Nephron progenitor cell (in vitro differentiated cells): ENCODE measurements at regions not wholly inside any gene's neighbourhood (a gene's known extent, or its start where the extent isn't known, plus 50 kb on each side); places are given as distances from the start of the nearest gene placed in this dataset.

ENCODE experiments used
- DNase-seq: peaks from one replicate; pipeline ENCODE4 v3.0.0; 2021
- H3K27ac Mint-ChIP-seq: 2 replicates; pipeline ENCODE4 v1.8.0; 2021; ENCODE audit warnings: mild to moderate bottlenecking, moderate library complexity, mixed read lengths
- H3K27me3 Mint-ChIP-seq: 2 replicates; pipeline ENCODE4 v1.8.0; 2021; ENCODE audit warnings: mild to moderate bottlenecking, low read depth, mixed read lengths; ENCODE audit not compliant: poor library complexity
- H3K36me3 Mint-ChIP-seq: 2 replicates; pipeline ENCODE4 v1.8.0; 2021; ENCODE audit warnings: low read depth, mixed read lengths
- H3K4me1 Mint-ChIP-seq: 2 replicates; pipeline ENCODE4 v1.8.0; 2021; ENCODE audit warnings: mixed read lengths
- H3K4me3 Mint-ChIP-seq: 2 replicates; pipeline ENCODE4 v1.8.0; 2021; ENCODE audit warnings: mild to moderate bottlenecking, moderate library complexity, mixed read lengths
- H3K9me3 Mint-ChIP-seq: 2 replicates; pipeline ENCODE4 v1.8.0; 2021; ENCODE audit warnings: mild to moderate bottlenecking, moderate library complexity, mixed read lengths
- TF ChIP-seq, protein P1 (sequence below): fragments of 200-600 bp; sonication (generic); IDR thresholded peaks from 2 replicates; pipeline ENCODE4 v1.5.0; 2021; ENCODE audit warnings: antibody characterized with exemption

DNA sequence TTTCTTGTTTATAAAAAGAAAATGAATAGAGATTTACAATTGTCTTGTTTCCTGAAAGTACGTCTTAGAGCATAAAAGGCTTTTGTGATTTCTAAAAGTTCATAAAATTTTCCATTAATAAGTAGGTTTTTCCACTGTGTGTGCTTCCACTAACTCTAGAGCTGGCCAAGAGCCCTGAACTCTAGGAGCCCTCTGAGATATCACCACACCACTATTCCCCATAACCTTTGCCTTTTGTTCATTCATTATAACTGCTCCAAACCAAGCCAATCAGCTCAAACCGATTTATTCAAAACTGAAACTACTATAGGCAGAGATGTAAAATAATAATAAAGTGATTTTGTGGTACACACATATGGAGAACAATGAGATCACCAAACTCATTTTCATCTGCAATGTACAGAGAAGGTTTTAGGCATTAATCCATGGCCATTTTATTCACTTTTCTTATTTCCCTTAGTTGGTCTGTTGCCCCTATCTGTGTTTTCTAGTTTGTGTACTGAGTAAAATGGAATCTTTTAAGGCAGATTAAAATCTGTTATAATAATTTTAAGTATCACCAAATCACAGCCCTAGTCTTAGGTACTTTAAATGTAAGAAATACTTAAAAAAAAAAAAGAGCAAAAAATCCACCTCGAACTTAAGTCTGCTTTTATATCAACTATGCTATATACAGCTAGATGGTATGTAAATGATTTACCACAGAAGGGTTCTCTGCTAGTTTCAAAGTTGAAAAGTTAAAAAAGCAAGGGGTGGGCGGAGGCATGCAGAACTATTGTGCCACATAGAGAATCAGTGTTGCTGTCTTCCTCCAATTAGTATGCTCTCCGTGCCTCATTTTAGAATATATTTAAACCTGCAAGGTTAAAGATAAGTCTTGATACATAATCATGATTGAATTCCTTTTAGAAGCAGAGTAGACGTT is 311.3 kb downstream of the KLF12 start:
- no peak for DNase-seq
- H3K4me1 Mint-ChIP-seq, result no peaks in the 10 kb centered on the region
- TF ChIP-seq, protein P1, sequence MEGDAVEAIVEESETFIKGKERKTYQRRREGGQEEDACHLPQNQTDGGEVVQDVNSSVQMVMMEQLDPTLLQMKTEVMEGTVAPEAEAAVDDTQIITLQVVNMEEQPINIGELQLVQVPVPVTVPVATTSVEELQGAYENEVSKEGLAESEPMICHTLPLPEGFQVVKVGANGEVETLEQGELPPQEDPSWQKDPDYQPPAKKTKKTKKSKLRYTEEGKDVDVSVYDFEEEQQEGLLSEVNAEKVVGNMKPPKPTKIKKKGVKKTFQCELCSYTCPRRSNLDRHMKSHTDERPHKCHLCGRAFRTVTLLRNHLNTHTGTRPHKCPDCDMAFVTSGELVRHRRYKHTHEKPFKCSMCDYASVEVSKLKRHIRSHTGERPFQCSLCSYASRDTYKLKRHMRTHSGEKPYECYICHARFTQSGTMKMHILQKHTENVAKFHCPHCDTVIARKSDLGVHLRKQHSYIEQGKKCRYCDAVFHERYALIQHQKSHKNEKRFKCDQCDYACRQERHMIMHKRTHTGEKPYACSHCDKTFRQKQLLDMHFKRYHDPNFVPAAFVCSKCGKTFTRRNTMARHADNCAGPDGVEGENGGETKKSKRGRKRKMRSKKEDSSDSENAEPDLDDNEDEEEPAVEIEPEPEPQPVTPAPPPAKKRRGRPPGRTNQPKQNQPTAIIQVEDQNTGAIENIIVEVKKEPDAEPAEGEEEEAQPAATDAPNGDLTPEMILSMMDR, result no peak
- H3K36me3 Mint-ChIP-seq, result peaks cover 24% of the 10 kb centered on the region
- H3K27me3 Mint-ChIP-seq, result peaks cover 6% of the 10 kb centered on the region
- H3K9me3 Mint-ChIP-seq, result no peaks in the 10 kb centered on the region
- H3K4me3 Mint-ChIP-seq, result no peak overlapping the region
- no peak overlapping the region for H3K27ac Mint-ChIP-seq

DNA sequence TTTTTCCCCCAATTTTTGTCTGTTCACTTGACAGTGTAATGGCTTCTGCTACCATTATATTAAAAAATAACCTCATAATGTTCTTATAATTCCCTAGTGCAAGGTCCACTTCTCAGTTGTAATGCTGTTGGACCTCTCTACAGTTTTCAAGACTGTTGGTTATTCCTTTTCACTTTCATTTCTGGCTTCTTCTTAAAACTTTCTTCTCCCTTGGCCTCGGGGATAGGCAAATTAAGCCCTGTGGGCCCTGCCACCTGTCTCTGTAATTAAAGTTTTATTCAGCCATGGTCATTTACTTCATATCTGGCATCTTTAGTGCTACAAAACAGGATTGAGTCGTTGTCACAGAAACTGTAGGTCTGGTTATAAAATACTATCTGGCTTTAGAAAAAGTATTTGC is 313.5 kb downstream of the KLF12 start:
- Mint-ChIP-seq H3K4me3 (no peak overlapping the region), H3K27ac (no peak overlapping the region), H3K27me3 (peaks cover 4% of the 10 kb centered on the region), H3K4me1 (no peaks in the 10 kb centered on the region), H3K9me3 (no peaks in the 10 kb centered on the region), H3K36me3 (peaks cover 16% of the 10 kb centered on the region)
- TF ChIP-seq, protein P1, result no peak
- no peak for DNase-seq

DNA sequence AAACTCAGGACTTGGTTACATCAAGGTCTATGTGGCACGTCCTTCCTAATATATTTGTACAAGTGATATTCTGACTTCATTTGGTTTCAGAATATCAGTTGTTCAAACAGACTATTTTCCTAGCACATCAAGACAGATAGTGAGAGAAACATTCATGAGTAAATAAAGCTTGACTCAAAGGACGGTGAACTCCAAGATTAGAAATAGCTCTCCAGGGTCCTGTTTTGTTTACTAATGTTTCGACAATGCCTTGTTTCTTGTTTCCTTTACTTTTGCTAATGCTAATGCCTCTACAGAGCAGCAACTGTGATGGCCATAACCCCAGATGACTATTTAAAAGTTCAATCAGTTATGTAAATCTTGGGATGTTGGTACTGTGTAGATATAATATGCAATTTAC is 313.9 kb downstream of the KLF12 start:
- DNase-seq, result no peak
- no peaks in the 10 kb centered on the region for H3K4me1 Mint-ChIP-seq
- H3K27me3 Mint-ChIP-seq, result peaks cover 4% of the 10 kb centered on the region
- TF ChIP-seq, protein P1, result no peak
- H3K27ac Mint-ChIP-seq, result no peak overlapping the region
- H3K36me3 Mint-ChIP-seq, result peaks cover 16% of the 10 kb centered on the region
- no peak overlapping the region for H3K4me3 Mint-ChIP-seq
- no peaks in the 10 kb centered on the region for H3K9me3 Mint-ChIP-seq

DNA sequence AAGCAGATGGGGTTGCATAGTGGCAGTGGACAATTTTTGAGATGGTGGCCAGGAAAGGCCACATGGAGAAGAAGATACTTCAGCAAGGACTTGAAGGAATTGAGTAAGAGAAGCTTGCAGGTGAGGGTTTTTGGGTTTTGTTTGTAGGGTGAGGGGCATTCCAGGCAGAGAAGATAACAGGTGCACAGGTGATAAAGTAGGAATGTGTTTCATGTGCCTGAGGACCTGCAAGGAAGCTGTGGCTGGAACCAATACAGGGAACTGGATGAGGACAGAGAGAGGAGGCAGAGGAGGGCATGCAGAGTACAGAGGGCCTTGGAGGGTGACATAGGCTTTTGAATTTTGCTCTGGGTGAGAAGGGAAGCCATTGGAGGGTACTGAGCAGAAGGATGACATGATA is 314.5 kb downstream of the KLF12 start:
- Mint-ChIP-seq H3K4me3 (no peak overlapping the region), H3K36me3 (peaks cover 16% of the 10 kb centered on the region), H3K27ac (no peak overlapping the region), H3K27me3 (peaks cover 4% of the 10 kb centered on the region), H3K9me3 (no peaks in the 10 kb centered on the region), H3K4me1 (no peaks in the 10 kb centered on the region)
- no peak for DNase-seq
- TF ChIP-seq, protein P1, result no peak

DNA sequence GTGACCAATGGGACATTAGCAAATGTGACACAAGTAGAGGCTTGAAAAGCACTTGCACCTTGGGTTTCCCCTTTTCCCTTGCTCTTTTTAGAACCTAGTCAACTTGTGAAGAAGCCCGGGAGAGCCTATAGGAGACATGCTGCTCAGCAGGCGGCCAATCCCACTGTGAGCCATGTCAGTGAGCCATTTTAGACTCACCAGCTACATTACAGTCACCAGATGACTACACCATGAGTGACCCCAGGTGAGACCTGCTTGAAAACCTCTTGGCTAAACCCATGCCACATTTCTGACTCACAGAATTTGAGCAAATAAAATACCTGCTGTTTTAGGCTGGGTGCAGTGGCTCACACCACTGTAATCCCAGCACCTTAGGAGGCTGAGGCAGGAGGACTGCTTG is 317.5 kb downstream of the KLF12 start:
- Mint-ChIP-seq H3K36me3 (peaks cover 14% of the 10 kb centered on the region), H3K4me1 (no peaks in the 10 kb centered on the region), H3K27ac (no peak overlapping the region), H3K9me3 (no peaks in the 10 kb centered on the region), H3K27me3 (no peaks in the 10 kb centered on the region), H3K4me3 (no peak overlapping the region)
- DNase-seq, result no peak
- TF ChIP-seq, protein P1, result no peak

DNA sequence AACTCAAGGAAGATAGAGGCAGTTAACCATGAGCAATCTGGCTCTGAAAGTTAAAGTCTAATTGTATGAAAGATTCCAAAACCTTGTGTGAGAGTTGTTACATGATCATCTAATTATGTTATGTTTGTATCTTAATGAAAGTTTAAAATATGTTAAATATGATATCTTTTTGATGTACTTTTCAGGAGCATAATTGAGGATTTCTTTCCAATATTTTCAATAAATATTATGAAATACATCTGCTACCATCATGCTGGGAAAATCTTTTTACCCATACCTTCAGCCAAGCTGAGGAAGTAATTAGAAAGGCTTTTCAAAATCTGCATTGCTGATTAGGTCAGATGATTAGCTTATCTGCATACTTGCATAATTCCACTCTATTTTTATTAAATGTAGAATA is 318.4 kb downstream of the KLF12 start:
- Mint-ChIP-seq H3K4me3 (no peak overlapping the region), H3K4me1 (no peaks in the 10 kb centered on the region)

More for the DNA sequence above, 318.4 kb downstream of the KLF12 start:
- TF ChIP-seq, protein P1, result no peak
- H3K27ac Mint-ChIP-seq, result no peak overlapping the region
- no peaks in the 10 kb centered on the region for H3K27me3 Mint-ChIP-seq
- DNase-seq, result no peak
- no peaks in the 10 kb centered on the region for H3K9me3 Mint-ChIP-seq
- peaks cover 5% of the 10 kb centered on the region for H3K36me3 Mint-ChIP-seq
